C4-2B (cell line): ENCODE measurements at regions not wholly inside any gene's neighbourhood (a gene's known extent, or its start where the extent isn't known, plus 50 kb on each side); places are given as distances from the start of the nearest gene placed in this dataset.

ENCODE experiments used
- ZFX ChIP-seq: fragments of 450-650 bp; IDR thresholded peaks from 2 replicates; pipeline ENCODE4 v1.6.1; 2017
- TF ChIP-seq, protein P1 (sequence below): fragments of 450-650 bp; conservative IDR thresholded peaks from 2 replicates; pipeline ENCODE4 v1.5.1; 2017; ENCODE audit warnings: mild to moderate bottlenecking

DNA sequence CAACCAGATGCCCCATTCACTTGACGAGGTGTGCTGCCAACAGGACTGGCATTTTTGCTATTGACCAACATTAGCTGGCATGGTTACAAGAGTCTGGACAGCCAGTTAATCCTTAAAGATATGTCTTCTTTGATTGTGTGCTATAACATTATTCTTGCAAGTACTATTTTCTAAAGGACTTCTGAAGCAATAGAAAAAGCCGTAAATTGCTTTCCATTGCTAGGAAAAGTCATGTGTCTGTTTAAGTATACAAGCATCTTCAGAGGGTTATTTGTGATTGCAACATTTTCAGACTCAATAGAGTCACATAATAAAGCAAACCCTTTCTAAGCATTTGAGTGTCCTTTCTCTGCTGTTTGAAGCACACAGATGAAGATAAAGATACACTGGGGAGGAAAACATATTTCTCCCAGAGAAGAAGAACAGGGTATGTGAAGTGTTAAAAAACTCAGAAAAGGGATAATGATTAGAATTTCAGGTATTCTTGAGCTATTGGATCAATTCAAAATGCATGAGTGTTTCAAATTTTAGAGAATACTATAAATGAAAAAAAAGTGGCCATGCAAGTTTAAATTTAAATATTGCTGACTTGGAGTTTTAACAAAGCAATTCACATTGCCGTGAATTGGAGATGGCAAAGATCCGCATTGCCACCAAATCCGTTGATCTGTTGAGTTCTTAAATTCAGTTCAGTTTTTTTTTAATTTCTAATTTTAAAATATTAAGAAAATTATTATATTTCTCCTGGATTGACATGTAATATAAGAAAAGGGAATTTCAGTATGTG, 191.7 kb upstream of the MAP3K7 start:
- TF ChIP-seq, protein P1, sequence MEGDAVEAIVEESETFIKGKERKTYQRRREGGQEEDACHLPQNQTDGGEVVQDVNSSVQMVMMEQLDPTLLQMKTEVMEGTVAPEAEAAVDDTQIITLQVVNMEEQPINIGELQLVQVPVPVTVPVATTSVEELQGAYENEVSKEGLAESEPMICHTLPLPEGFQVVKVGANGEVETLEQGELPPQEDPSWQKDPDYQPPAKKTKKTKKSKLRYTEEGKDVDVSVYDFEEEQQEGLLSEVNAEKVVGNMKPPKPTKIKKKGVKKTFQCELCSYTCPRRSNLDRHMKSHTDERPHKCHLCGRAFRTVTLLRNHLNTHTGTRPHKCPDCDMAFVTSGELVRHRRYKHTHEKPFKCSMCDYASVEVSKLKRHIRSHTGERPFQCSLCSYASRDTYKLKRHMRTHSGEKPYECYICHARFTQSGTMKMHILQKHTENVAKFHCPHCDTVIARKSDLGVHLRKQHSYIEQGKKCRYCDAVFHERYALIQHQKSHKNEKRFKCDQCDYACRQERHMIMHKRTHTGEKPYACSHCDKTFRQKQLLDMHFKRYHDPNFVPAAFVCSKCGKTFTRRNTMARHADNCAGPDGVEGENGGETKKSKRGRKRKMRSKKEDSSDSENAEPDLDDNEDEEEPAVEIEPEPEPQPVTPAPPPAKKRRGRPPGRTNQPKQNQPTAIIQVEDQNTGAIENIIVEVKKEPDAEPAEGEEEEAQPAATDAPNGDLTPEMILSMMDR, result no peak
- TF ChIP-seq ZFX, result no peak
